ENCODE measurements at regions not wholly inside any gene's neighbourhood (a gene's known extent, or its start where the extent isn't known, plus 50 kb on each side); places are given as distances from the start of the nearest gene placed in this dataset.

- Histone ChIP-seq H4K8ac (replicated peaks; ENCODE audit: insufficient read length, low read depth, low read length) (no peak overlapping the region), H2AK5ac (ENCODE audit: insufficient read length, low read length) (no peak overlapping the region), H3K79me1 (ENCODE audit: insufficient read depth, low read depth, low read length, poor library complexity, severe bottlenecking) (no peaks in the 10 kb centered on the region), H3K4me1 (ENCODE audit: insufficient read depth, low read length) (no peaks in the 10 kb centered on the region), H3K4me2 (ENCODE audit: insufficient read depth, insufficient read length, low read length) (no peak overlapping the region), H3T11ph (ENCODE audit: low read length) (no peak overlapping the region), H3K14ac (ENCODE audit: insufficient read depth, low read length) (no peak overlapping the region), H2BK20ac (ENCODE audit: low read depth, low read length, poor library complexity, severe bottlenecking) (no peak overlapping the region), H2BK15ac (ENCODE audit: low read depth, low read length) (no peak overlapping the region), H3K27ac (ENCODE audit: insufficient read length, low read depth, low read length) (no peak overlapping the region), H3K23ac (ENCODE audit: insufficient read length, low read depth, low read length) (no peak overlapping the region), H4K91ac (ENCODE audit: insufficient read length, low read depth, low read length) (no peak overlapping the region), H2BK12ac (ENCODE audit: insufficient read length, low read depth, low read length) (no peak overlapping the region), H4K20me1 (ENCODE audit: control insufficient read depth, insufficient read depth, insufficient read length) (no peaks in the 10 kb centered on the region), H3K23me2 (ENCODE audit: insufficient read length, low read depth, low read length, poor library complexity, severe bottlenecking) (no peaks in the 10 kb centered on the region), H3K9me3 (ENCODE audit: control insufficient read depth, low read depth, low read length) (no peaks in the 10 kb centered on the region), H2BK5ac (ENCODE audit: insufficient read length, low read length) (no peak overlapping the region), H3K56ac (ENCODE audit: insufficient read length, low read depth, low read length) (no peak overlapping the region), H3K79me2 (ENCODE audit: insufficient read depth, low read length) (no peaks in the 10 kb centered on the region), H3K4ac (ENCODE audit: low read depth, low read length) (no peak overlapping the region), H2AFZ (ENCODE audit: low read length) (no peak overlapping the region), H4K5ac (ENCODE audit: insufficient read length, low read depth, low read length) (no peak overlapping the region), H3K18ac (ENCODE audit: insufficient read length, low read depth, low read length) (no peak overlapping the region), H3K27me3 (ENCODE audit: insufficient read depth, low read length) (no peaks in the 10 kb centered on the region), H2BK120ac (ENCODE audit: low read depth, low read length, poor library complexity, severe bottlenecking) (no peak overlapping the region), H3K9ac (ENCODE audit: extremely low read depth, insufficient read length, low read length) (no peak overlapping the region)
- no peaks in the 10 kb centered on the region for H3K36me3 Mint-ChIP-seq (ENCODE audit: insufficient read depth in 1 of 3, low read depth in 3 of 3)
- no CpG with 5 or more reads among the region's 5 CpGs for WGBS (ENCODE audit: extremely low coverage, insufficient read length, low lambda C conversion rate)
- peaks cover 0 to 4% of the 10 kb centered on the region in 2 experiments; a peak in 2 of 5 replicates for H3K9me3 Mint-ChIP-seq
- DNase-seq: no peak
- H3K4me1 Mint-ChIP-seq: no peaks in the 10 kb centered on the region
- no peak overlapping the region; a peak in 1 of 7 replicates for H3K27ac Mint-ChIP-seq
- H3K27me3 Mint-ChIP-seq (ENCODE audit: low read depth): peaks cover 3% of the 10 kb centered on the region; the same call in 1 of the 2 replicates
- no peak overlapping the region for H3K4me3 Mint-ChIP-seq
- no peak for TF ChIP-seq CTCF (conservative IDR thresholded peaks at IDR 0.05)
Observed at GRCh38 chr3:46095307-46095706, 68.0 kb upstream of the XCR1 start.

All from H9 (cell line).